ENCODE measurements at regions not wholly inside any gene's neighbourhood (a gene's known extent, or its start where the extent isn't known, plus 50 kb on each side); places are given as distances from the start of the nearest gene placed in this dataset.
"Not testable (repeated sequence)": the region's sequence is repeated elsewhere in the genome, so short reads cannot be mapped to it uniquely, and the experiment has no call there.

GRCh38 chr9:66812367-66812766, 88.2 kb upstream of the ZNF658 start:
- H3K4me1 Mint-ChIP-seq; H3K4me1 ChIP-seq (ENCODE audit: control insufficient read depth in 1 of 2, extremely low read depth in 1 of 2, insufficient read depth in 2 of 2, low read length in 2 of 2); H3K9me3 Mint-ChIP-seq; H3K4me3 Mint-ChIP-seq; H3K36me3 Mint-ChIP-seq; H3K27me3 Mint-ChIP-seq; H3K36me3 ChIP-seq (ENCODE audit: control insufficient read depth in 2 of 2, extremely low read depth in 1 of 2, insufficient read depth in 1 of 2, low read length in 1 of 2); DNase-seq; CTCF ChIA-PET; POLR2A ChIA-PET; H3K27ac Mint-ChIP-seq; H3K27me3 ChIP-seq (replicated peaks in 1 of 2; ENCODE audit: control insufficient read depth in 2 of 2, extremely low read depth in 1 of 2, insufficient read depth in 2 of 2, low read length in 1 of 2); ATAC-seq (replicated peaks in 1 of 4); H3K9me3 ChIP-seq; H3K4me3 ChIP-seq (ENCODE audit: control insufficient read depth in 1 of 2, extremely low read depth in 1 of 2, low read length in 1 of 2); H3K27ac ChIP-seq (ENCODE audit: low read length): not testable (repeated sequence)
- no CpG with 5 or more reads among the region's 1 CpG for WGBS (ENCODE audit: insufficient coverage)

DNA sequence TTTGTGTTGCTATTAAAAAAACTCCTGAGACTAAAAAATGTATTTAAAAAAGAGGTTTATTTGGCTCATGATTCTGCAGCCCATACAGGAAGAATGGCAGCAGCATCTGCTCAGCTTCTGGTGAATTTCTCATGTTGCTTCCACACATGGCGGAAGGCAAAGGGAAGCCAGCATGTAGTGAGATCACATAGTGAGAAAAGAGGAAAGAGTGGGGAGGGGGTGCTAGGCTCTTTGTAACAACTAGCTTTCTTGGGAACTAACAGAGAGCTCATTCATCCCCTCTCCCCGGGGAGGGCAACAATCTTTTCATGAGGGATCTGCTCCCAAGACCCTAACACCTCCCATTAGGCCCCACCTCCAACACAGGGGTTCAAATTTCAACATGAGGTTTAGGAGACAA, 87.6 kb upstream of the ZNF658 start:
- H3K4me3 ChIP-seq (ENCODE audit: control insufficient read depth in 1 of 2, extremely low read depth in 1 of 2, low read length in 1 of 2); H3K27ac Mint-ChIP-seq; H3K4me3 Mint-ChIP-seq; CTCF ChIA-PET; ATAC-seq (replicated peaks in 1 of 4); POLR2A ChIA-PET; H3K27me3 ChIP-seq (replicated peaks in 1 of 2; ENCODE audit: control insufficient read depth in 2 of 2, extremely low read depth in 1 of 2, insufficient read depth in 2 of 2, low read length in 1 of 2); H3K9me3 ChIP-seq; H3K9me3 Mint-ChIP-seq; H3K27ac ChIP-seq (ENCODE audit: low read length); H3K4me1 ChIP-seq (ENCODE audit: control insufficient read depth in 1 of 2, extremely low read depth in 1 of 2, insufficient read depth in 2 of 2, low read length in 2 of 2); H3K36me3 ChIP-seq (ENCODE audit: control insufficient read depth in 2 of 2, extremely low read depth in 1 of 2, insufficient read depth in 1 of 2, low read length in 1 of 2); H3K27me3 Mint-ChIP-seq; H3K4me1 Mint-ChIP-seq; DNase-seq; H3K36me3 Mint-ChIP-seq: not testable (repeated sequence)
- no CpG with 5 or more reads among the region's 2 CpGs for WGBS (ENCODE audit: insufficient coverage)

DNA sequence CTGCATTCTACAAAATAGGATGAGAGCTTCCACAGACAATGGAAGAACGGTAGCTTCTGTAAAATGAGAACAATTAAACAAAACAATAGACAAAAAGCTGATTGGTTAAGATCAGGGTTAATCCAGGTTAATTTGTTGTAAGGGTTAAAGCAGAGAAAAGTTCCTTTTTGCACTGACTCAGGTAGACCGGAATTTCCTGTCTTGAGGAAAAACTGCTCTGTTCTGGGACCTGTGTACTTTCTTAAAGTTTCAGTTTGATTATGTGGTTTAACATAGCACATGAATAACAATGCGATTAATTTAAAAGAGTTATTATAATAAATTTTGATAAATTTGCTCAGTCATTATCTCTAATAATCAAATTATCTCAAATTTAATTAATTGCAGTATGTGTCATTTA, 86.5 kb upstream of the ZNF658 start:
- CTCF ChIA-PET; H3K27ac ChIP-seq (ENCODE audit: low read length); H3K4me1 Mint-ChIP-seq; H3K27me3 ChIP-seq (replicated peaks in 1 of 2; ENCODE audit: control insufficient read depth in 2 of 2, extremely low read depth in 1 of 2, insufficient read depth in 2 of 2, low read length in 1 of 2); ATAC-seq (replicated peaks in 1 of 4); H3K4me3 Mint-ChIP-seq; H3K4me3 ChIP-seq (ENCODE audit: control insufficient read depth in 1 of 2, extremely low read depth in 1 of 2, low read length in 1 of 2); DNase-seq; POLR2A ChIA-PET; H3K36me3 ChIP-seq (ENCODE audit: control insufficient read depth in 2 of 2, extremely low read depth in 1 of 2, insufficient read depth in 1 of 2, low read length in 1 of 2); H3K36me3 Mint-ChIP-seq; H3K9me3 ChIP-seq; H3K4me1 ChIP-seq (ENCODE audit: control insufficient read depth in 1 of 2, extremely low read depth in 1 of 2, insufficient read depth in 2 of 2, low read length in 2 of 2); H3K27ac Mint-ChIP-seq; H3K27me3 Mint-ChIP-seq; H3K9me3 Mint-ChIP-seq: not testable (repeated sequence)
- no CpG with 5 or more reads among the region's 3 CpGs for WGBS (ENCODE audit: insufficient coverage)

DNA sequence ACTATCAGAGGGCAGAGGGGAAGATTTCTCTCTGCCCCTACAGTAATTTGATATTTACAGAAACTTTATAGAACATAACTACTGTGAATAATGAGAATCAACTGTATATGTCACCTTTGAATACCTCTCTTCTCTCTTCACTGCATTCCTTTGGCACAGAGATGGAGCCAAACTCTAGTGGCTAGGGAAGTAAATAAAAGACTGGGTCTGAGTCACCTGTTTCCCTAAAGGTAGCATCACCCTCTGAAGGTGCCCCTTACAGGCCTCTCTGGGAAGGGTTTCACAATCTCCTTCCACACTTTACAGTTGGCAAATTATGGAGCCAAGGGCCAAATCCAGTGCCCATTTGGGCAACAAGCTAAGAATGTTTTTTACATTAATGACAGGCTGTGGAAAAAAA, 81.0 kb upstream of the ZNF658 start:
- H3K9me3 ChIP-seq; H3K4me1 Mint-ChIP-seq; H3K36me3 ChIP-seq (ENCODE audit: control insufficient read depth in 2 of 2, extremely low read depth in 1 of 2, insufficient read depth in 1 of 2, low read length in 1 of 2); H3K9me3 Mint-ChIP-seq; H3K4me3 Mint-ChIP-seq; H3K27me3 ChIP-seq (replicated peaks in 1 of 2; ENCODE audit: control insufficient read depth in 2 of 2, extremely low read depth in 1 of 2, insufficient read depth in 2 of 2, low read length in 1 of 2); H3K4me3 ChIP-seq (ENCODE audit: control insufficient read depth in 1 of 2, extremely low read depth in 1 of 2, low read length in 1 of 2); DNase-seq; H3K4me1 ChIP-seq (ENCODE audit: control insufficient read depth in 1 of 2, extremely low read depth in 1 of 2, insufficient read depth in 2 of 2, low read length in 2 of 2); ATAC-seq (replicated peaks in 1 of 4); H3K36me3 Mint-ChIP-seq; H3K27me3 Mint-ChIP-seq; H3K27ac ChIP-seq (ENCODE audit: low read length); CTCF ChIA-PET; POLR2A ChIA-PET; H3K27ac Mint-ChIP-seq: not testable (repeated sequence)

- H3K27me3 ChIP-seq (replicated peaks in 1 of 2; ENCODE audit: control insufficient read depth in 2 of 2, extremely low read depth in 1 of 2, insufficient read depth in 2 of 2, low read length in 1 of 2); H3K9me3 Mint-ChIP-seq; H3K36me3 Mint-ChIP-seq; H3K36me3 ChIP-seq (ENCODE audit: control insufficient read depth in 2 of 2, extremely low read depth in 1 of 2, insufficient read depth in 1 of 2, low read length in 1 of 2); H3K4me3 Mint-ChIP-seq; ATAC-seq (replicated peaks in 1 of 4); H3K27me3 Mint-ChIP-seq; POLR2A ChIA-PET; H3K4me1 Mint-ChIP-seq; H3K4me3 ChIP-seq (ENCODE audit: control insufficient read depth in 1 of 2, extremely low read depth in 1 of 2, low read length in 1 of 2); H3K27ac ChIP-seq (ENCODE audit: low read length); DNase-seq; CTCF ChIA-PET; H3K4me1 ChIP-seq (ENCODE audit: control insufficient read depth in 1 of 2, extremely low read depth in 1 of 2, insufficient read depth in 2 of 2, low read length in 2 of 2); H3K9me3 ChIP-seq; H3K27ac Mint-ChIP-seq: not testable (repeated sequence)
- no CpG with 5 or more reads among the region's 5 CpGs for WGBS (ENCODE audit: insufficient coverage)
Observed at GRCh38 chr9:66820014-66820660, 80.4 kb upstream of the ZNF658 start.

DNA sequence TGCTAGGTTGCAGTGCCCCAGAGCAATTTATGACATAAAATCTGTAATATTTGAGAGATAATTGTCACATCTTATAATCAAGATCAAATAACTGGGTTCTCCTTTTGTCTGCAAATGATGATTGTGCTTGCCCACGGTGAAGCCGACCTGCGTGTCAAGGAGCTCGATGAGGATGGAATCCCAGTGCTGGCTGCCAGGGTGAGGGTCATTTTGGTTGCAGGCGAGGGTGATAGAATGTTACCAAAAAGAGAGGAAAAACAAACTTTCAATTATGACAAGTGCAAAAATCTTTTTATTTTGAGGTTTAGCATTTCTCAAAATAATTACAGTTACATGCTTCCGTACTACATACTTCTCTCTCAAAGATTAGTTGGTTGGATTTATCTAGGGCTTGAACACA, 76.4 kb upstream of the ZNF658 start:
- H3K4me3 ChIP-seq (ENCODE audit: control insufficient read depth in 1 of 2, extremely low read depth in 1 of 2, low read length in 1 of 2); H3K27me3 ChIP-seq (replicated peaks in 1 of 2; ENCODE audit: control insufficient read depth in 2 of 2, extremely low read depth in 1 of 2, insufficient read depth in 2 of 2, low read length in 1 of 2); H3K4me3 Mint-ChIP-seq; H3K36me3 ChIP-seq (ENCODE audit: control insufficient read depth in 2 of 2, extremely low read depth in 1 of 2, insufficient read depth in 1 of 2, low read length in 1 of 2); H3K27ac Mint-ChIP-seq; H3K9me3 Mint-ChIP-seq; CTCF ChIA-PET; H3K9me3 ChIP-seq; H3K27ac ChIP-seq (ENCODE audit: low read length); DNase-seq; H3K4me1 Mint-ChIP-seq; H3K36me3 Mint-ChIP-seq; H3K4me1 ChIP-seq (ENCODE audit: control insufficient read depth in 1 of 2, extremely low read depth in 1 of 2, insufficient read depth in 2 of 2, low read length in 2 of 2); POLR2A ChIA-PET; ATAC-seq (replicated peaks in 1 of 4); H3K27me3 Mint-ChIP-seq: not testable (repeated sequence)
- WGBS (ENCODE audit: insufficient coverage): no CpG with 5 or more reads among the region's 6 CpGs

DNA sequence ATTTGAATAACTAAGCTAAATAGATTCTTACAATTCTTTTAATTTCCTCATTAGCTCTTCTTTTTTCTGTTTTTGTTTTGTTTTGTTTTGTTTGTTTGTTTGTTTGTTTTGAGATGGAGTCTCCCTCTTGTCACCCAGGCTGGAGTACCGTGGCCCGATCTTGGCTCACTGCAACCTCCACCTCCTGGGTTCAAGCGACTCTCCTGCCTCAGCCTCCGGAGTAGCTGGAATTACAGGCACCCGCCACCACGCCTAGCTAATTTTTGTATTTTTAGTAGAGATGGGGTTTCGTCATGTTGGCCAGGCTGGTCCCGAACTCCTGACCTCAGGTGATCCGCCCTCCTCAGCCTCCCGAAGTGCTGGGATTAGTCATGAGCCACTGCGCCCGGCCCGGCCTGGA, 70.7 kb upstream of the ZNF658 start:
- H3K27ac ChIP-seq (ENCODE audit: low read length); H3K4me1 ChIP-seq (ENCODE audit: control insufficient read depth in 1 of 2, extremely low read depth in 1 of 2, insufficient read depth in 2 of 2, low read length in 2 of 2); POLR2A ChIA-PET; H3K27ac Mint-ChIP-seq; CTCF ChIA-PET; H3K4me3 ChIP-seq (ENCODE audit: control insufficient read depth in 1 of 2, extremely low read depth in 1 of 2, low read length in 1 of 2); ATAC-seq (replicated peaks in 1 of 4); H3K36me3 ChIP-seq (ENCODE audit: control insufficient read depth in 2 of 2, extremely low read depth in 1 of 2, insufficient read depth in 1 of 2, low read length in 1 of 2); H3K36me3 Mint-ChIP-seq; H3K27me3 ChIP-seq (replicated peaks in 1 of 2; ENCODE audit: control insufficient read depth in 2 of 2, extremely low read depth in 1 of 2, insufficient read depth in 2 of 2, low read length in 1 of 2); H3K9me3 Mint-ChIP-seq; DNase-seq; H3K4me3 Mint-ChIP-seq; H3K4me1 Mint-ChIP-seq; H3K27me3 Mint-ChIP-seq; H3K9me3 ChIP-seq: not testable (repeated sequence)
- no CpG with 5 or more reads among the region's 13 CpGs for WGBS (ENCODE audit: insufficient coverage)
